GM23248 (cell line): ENCODE measurements at regions not wholly inside any gene's neighbourhood (a gene's known extent, or its start where the extent isn't known, plus 50 kb on each side); places are given as distances from the start of the nearest gene placed in this dataset.

Experiments
- EZH2 ChIP-seq: fragments of 200-600 bp; sonication (generic); IDR thresholded peaks from 2 replicates; pipeline ENCODE4 v1.6.1; 2018; ENCODE audit warnings: antibody characterized with exemption, mild to moderate bottlenecking; ENCODE audit not compliant: insufficient read depth, poor library complexity, severe bottlenecking
- EZH2phosphoT487 ChIP-seq: fragments of 200-600 bp; sonication (generic); IDR thresholded peaks from 2 replicates; pipeline ENCODE4 v1.6.1; 2018; ENCODE audit warnings: antibody characterized with exemption, moderate library complexity, mild to moderate bottlenecking, low read depth; ENCODE audit not compliant: insufficient read depth

DNA sequence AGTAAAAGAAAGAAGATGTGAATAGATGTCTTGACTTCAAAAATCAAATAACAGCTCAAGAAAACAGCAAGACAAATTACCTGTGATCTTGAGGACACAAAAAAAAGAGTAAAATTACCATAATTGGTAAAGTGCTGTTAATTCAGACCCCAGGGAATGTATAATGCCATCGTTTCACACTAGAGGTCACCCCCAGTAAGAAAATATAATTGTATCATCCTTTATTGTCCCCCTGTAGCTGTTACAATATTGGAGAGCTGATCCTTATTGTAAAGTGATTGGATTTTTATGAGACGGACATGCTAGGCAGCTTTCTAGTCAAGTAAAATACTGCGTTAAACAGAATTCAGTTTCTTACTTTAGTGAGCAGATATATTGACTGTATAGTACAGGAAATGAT lies 377.0 kb downstream of the TLE1 start:
- TF ChIP-seq EZH2 (no peak), EZH2phosphoT487 (no peak)
